ENCODE measurements at regions not wholly inside any gene's neighbourhood (a gene's known extent, or its start where the extent isn't known, plus 50 kb on each side); places are given as distances from the start of the nearest gene placed in this dataset.
"Not testable (repeated sequence)": the region's sequence is repeated elsewhere in the genome, so short reads cannot be mapped to it uniquely, and the experiment has no call there.

- Histone ChIP-seq H3K27me3 (replicated peaks; ENCODE audit: insufficient read depth, low read length) (no peaks in the 10 kb centered on the region), H2AFZ (ENCODE audit: low read length) (no peak overlapping the region), H3K9me2 (replicated peaks; ENCODE audit: insufficient read depth, low read length) (no peaks in the 10 kb centered on the region), H3K79me2 (ENCODE audit: low read length) (no peaks in the 10 kb centered on the region), H3K4me1 (ENCODE audit: low read length) (no peaks in the 10 kb centered on the region), H3K4me2 (ENCODE audit: low read depth, low read length) (no peak overlapping the region), H3K4me3 (ENCODE audit: low read length) (no peak overlapping the region), H4K20me1 (ENCODE audit: insufficient read depth, low read length) (no peaks in the 10 kb centered on the region), H3K27ac (ENCODE audit: low read length) (no peak overlapping the region), H3K36me3 (replicated peaks; ENCODE audit: insufficient read depth, low read length) (no peaks in the 10 kb centered on the region), H3K9ac (ENCODE audit: low read length) (no peak overlapping the region), H3F3A (ENCODE audit: insufficient read depth, low read length) (no peaks in the 10 kb centered on the region), H3K9me3 (replicated peaks; ENCODE audit: insufficient read depth, low read length) (no peaks in the 10 kb centered on the region)
- no peak for DNase-seq
- TF ChIP-seq EZH2 (optimal IDR thresholded peaks at IDR 0.05; ENCODE audit: low read depth, low read length), result no peak
- TF ChIP-seq CTCF (IDR thresholded peaks at IDR 0.05; ENCODE audit: low read length), result no peak
- no peak for TF ChIP-seq EZH2phosphoT487 (IDR thresholded peaks at IDR 0.05; ENCODE audit: low read length)
Observed at GRCh38 chr12:25686351-25686750, 133.3 kb upstream of the LMNTD1 start.

GRCh38 chr12:25687226-25687625 lies 134.1 kb upstream of the LMNTD1 start:
- H3F3A ChIP-seq (ENCODE audit: insufficient read depth, low read length), result no peaks in the 10 kb centered on the region
- H3K9me3 ChIP-seq (replicated peaks; ENCODE audit: insufficient read depth, low read length), result no peaks in the 10 kb centered on the region
- no peaks in the 10 kb centered on the region for H4K20me1 ChIP-seq (ENCODE audit: insufficient read depth, low read length)
- no peak overlapping the region for H2AFZ ChIP-seq (ENCODE audit: low read length)
- H3K36me3 ChIP-seq (replicated peaks; ENCODE audit: insufficient read depth, low read length), result no peaks in the 10 kb centered on the region
- no peak overlapping the region for H3K9ac ChIP-seq (ENCODE audit: low read length)
- no peaks in the 10 kb centered on the region for H3K4me1 ChIP-seq (ENCODE audit: low read length)
- DNase-seq, result no peak
- no peaks in the 10 kb centered on the region for H3K9me2 ChIP-seq (replicated peaks; ENCODE audit: insufficient read depth, low read length)
- H3K27me3 ChIP-seq (replicated peaks; ENCODE audit: insufficient read depth, low read length), result no peaks in the 10 kb centered on the region
- no peak overlapping the region for H3K4me3 ChIP-seq (ENCODE audit: low read length)
- H3K27ac ChIP-seq (ENCODE audit: low read length), result no peak overlapping the region
- no peak overlapping the region for H3K4me2 ChIP-seq (ENCODE audit: low read depth, low read length)
- H3K79me2 ChIP-seq (ENCODE audit: low read length), result no peaks in the 10 kb centered on the region
- TF ChIP-seq CTCF (IDR thresholded peaks at IDR 0.05; ENCODE audit: low read length) (no peak), EZH2phosphoT487 (IDR thresholded peaks at IDR 0.05; ENCODE audit: low read length) (no peak), EZH2 (optimal IDR thresholded peaks at IDR 0.05; ENCODE audit: low read depth, low read length) (no peak)

- not testable (repeated sequence) for DNase-seq; H2AFZ ChIP-seq (ENCODE audit: low read length); H3K9me3 ChIP-seq (replicated peaks; ENCODE audit: insufficient read depth, low read length); H3K4me1 ChIP-seq (ENCODE audit: low read length); H3K4me3 ChIP-seq (ENCODE audit: low read length); H3F3A ChIP-seq (ENCODE audit: insufficient read depth, low read length); H3K27ac ChIP-seq (ENCODE audit: low read length); H3K4me2 ChIP-seq (ENCODE audit: low read depth, low read length); H3K27me3 ChIP-seq (replicated peaks; ENCODE audit: insufficient read depth, low read length); H3K36me3 ChIP-seq (replicated peaks; ENCODE audit: insufficient read depth, low read length); H3K79me2 ChIP-seq (ENCODE audit: low read length); H4K20me1 ChIP-seq (ENCODE audit: insufficient read depth, low read length); H3K9ac ChIP-seq (ENCODE audit: low read length); H3K9me2 ChIP-seq (replicated peaks; ENCODE audit: insufficient read depth, low read length)
Observed at GRCh38 chr12:25688851-25689250, 135.8 kb upstream of the LMNTD1 start.

GRCh38 chr12:25689996-25690501 lies 137.0 kb upstream of the LMNTD1 start:
- H3K36me3 ChIP-seq (replicated peaks; ENCODE audit: insufficient read depth, low read length), result no peaks in the 10 kb centered on the region
- no peak for DNase-seq
- TF ChIP-seq EZH2 (optimal IDR thresholded peaks at IDR 0.05; ENCODE audit: low read depth, low read length), result no peak
- TF ChIP-seq CTCF (IDR thresholded peaks at IDR 0.05; ENCODE audit: low read length), result no peak
- TF ChIP-seq EZH2phosphoT487 (IDR thresholded peaks at IDR 0.05; ENCODE audit: low read length), result no peak

More at GRCh38 chr12:25689996-25690501, 137.0 kb upstream of the LMNTD1 start:
- peaks cover 1% of the 10 kb centered on the region; the same call in 1 of the 2 replicates for H3K4me1 ChIP-seq (ENCODE audit: low read length)
- H3F3A ChIP-seq (ENCODE audit: insufficient read depth, low read length), result no peaks in the 10 kb centered on the region
- no peaks in the 10 kb centered on the region for H4K20me1 ChIP-seq (ENCODE audit: insufficient read depth, low read length)
- no peak overlapping the region for H3K9ac ChIP-seq (ENCODE audit: low read length)
- H3K9me2 ChIP-seq (replicated peaks; ENCODE audit: insufficient read depth, low read length), result no peaks in the 10 kb centered on the region
- no peaks in the 10 kb centered on the region for H3K9me3 ChIP-seq (replicated peaks; ENCODE audit: insufficient read depth, low read length)
- no peaks in the 10 kb centered on the region for H3K79me2 ChIP-seq (ENCODE audit: low read length)
- H3K27ac ChIP-seq (ENCODE audit: low read length), result no peak overlapping the region
- no peak overlapping the region for H3K4me2 ChIP-seq (ENCODE audit: low read depth, low read length)
- no peak overlapping the region for H3K4me3 ChIP-seq (ENCODE audit: low read length)
- H3K27me3 ChIP-seq (replicated peaks; ENCODE audit: insufficient read depth, low read length), result no peaks in the 10 kb centered on the region
- H2AFZ ChIP-seq (ENCODE audit: low read length), result no peak overlapping the region

Data from MM.1S (cell line).